GM18870 (cell line): ENCODE measurements at regions not wholly inside any gene's neighbourhood (a gene's known extent, or its start where the extent isn't known, plus 50 kb on each side); places are given as distances from the start of the nearest gene placed in this dataset.
"Not testable (repeated sequence)": the region's sequence is repeated elsewhere in the genome, so short reads cannot be mapped to it uniquely, and the experiment has no call there.

ENCODE experiments used
- ATAC-seq: cut with Tn5 transposase; IDR thresholded peaks from one replicate; pipeline ENCODE4 v1.9.1; 2021; ENCODE audit warnings: moderate library complexity; ENCODE audit not compliant: unreplicated experiment

GRCh38 chr17:445839-446238 lies 93.2 kb upstream of the RPH3AL start, which contains the start of gene RFLNB:
Gene RFLNB (minus strand): TSS chr17:445939.
- ATAC-seq: not testable (repeated sequence)

- no peak for ATAC-seq
Measured at GRCh38 chr17:444879-445454, 92.4 kb upstream of the RPH3AL start.

- no peak for ATAC-seq
Measured at GRCh38 chr17:443109-443508, 90.5 kb upstream of the RPH3AL start.

- ATAC-seq: no peak
Measured at GRCh38 chr17:441155-441950, 88.7 kb upstream of the RPH3AL start.

GRCh38 chr17:438191-438590 lies 85.6 kb upstream of the RPH3AL start:
- ATAC-seq: no peak

- no peak for ATAC-seq
Measured at GRCh38 chr17:437545-437944, 84.9 kb upstream of the RPH3AL start.

- no peak for ATAC-seq
Measured at GRCh38 chr17:436571-436970, 84.0 kb upstream of the RPH3AL start.

GRCh38 chr17:432471-432870 lies 79.9 kb upstream of the RPH3AL start:
- ATAC-seq: not testable (repeated sequence)

GRCh38 chr17:431494-431893 lies 78.9 kb upstream of the RPH3AL start:
- ATAC-seq: no peak

GRCh38 chr17:429589-429988 lies 77.0 kb upstream of the RPH3AL start:
- ATAC-seq: no peak

GRCh38 chr17:428414-428813 lies 75.8 kb upstream of the RPH3AL start:
- ATAC-seq: no peak

GRCh38 chr17:427891-428290 lies 75.3 kb upstream of the RPH3AL start:
- no peak for ATAC-seq

- ATAC-seq: no peak
Measured at GRCh38 chr17:427327-427726, 74.7 kb upstream of the RPH3AL start.

- no peak for ATAC-seq
Measured at GRCh38 chr17:422196-422930, 69.8 kb upstream of the RPH3AL start.

- no peak for ATAC-seq
Measured at GRCh38 chr17:420479-421175, 68.0 kb upstream of the RPH3AL start.

- ATAC-seq: no peak
Measured at GRCh38 chr17:419073-419735, 66.6 kb upstream of the RPH3AL start.

GRCh38 chr17:418421-418751 lies 65.8 kb upstream of the RPH3AL start:
- no peak for ATAC-seq

- no peak for ATAC-seq
Measured at GRCh38 chr17:417691-418420, 65.2 kb upstream of the RPH3AL start.

GRCh38 chr17:416293-417206 lies 63.9 kb upstream of the RPH3AL start:
- no peak for ATAC-seq
